ENCODE measurements at regions not wholly inside any gene's neighbourhood (a gene's known extent, or its start where the extent isn't known, plus 50 kb on each side); places are given as distances from the start of the nearest gene placed in this dataset.

DNA sequence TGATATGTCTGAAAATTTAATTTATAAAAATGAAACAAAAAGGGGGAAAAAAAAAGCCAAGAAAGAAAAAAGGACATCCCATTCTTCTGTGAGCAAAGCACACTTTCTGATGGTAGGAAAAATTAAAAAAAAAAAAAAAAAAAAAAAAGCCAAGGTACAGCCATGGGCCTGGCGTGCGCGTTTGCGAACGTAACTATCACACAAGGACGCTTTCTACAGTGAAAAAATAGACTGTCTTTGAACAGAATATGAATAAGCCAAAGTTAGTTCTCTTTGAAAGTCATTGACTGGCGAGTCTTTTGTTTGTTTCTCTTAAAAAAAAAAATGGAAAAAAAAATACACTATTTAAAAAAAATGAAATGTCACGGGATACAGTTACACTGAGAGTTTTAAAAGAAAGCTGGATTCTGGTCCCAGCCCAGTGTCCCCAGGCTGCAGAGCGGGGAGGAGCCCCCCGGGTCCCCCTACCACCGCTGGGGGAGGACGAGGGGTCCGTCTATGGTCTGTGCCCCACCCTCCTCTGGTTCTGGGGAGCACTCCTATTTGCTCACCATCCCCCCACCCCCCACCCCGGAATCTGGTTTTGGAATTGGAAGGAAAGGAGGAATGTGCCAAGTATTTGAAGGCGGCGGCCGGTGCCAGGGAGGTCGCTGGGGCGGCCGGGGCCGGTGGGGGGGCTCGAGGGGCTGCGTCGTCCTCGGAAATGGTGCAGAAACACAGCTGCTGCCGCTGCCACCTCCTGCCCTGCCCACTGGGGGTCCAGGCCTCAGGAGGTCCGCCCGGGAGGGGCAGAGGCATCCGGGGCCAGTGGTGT is 134.5 kb downstream of the PTPRS start:
- H3K23ac ChIP-seq (ENCODE audit: insufficient read length, low read depth, low read length): no peak overlapping the region
- H4K20me1 ChIP-seq (ENCODE audit: control insufficient read depth, insufficient read depth, insufficient read length): peaks cover 3% of the 10 kb centered on the region
- no peak overlapping the region for H2BK120ac ChIP-seq (ENCODE audit: low read depth, low read length, poor library complexity, severe bottlenecking)
- H3K27me3 ChIP-seq (ENCODE audit: insufficient read depth, low read length): no peaks in the 10 kb centered on the region
- H3K4me3 Mint-ChIP-seq: no peak overlapping the region
- no peaks in the 10 kb centered on the region for H3K9me3 ChIP-seq (ENCODE audit: control insufficient read depth, low read depth, low read length)
- H2BK12ac ChIP-seq (ENCODE audit: insufficient read length, low read depth, low read length): no peak overlapping the region
- no peak overlapping the region for H2BK20ac ChIP-seq (ENCODE audit: low read depth, low read length, poor library complexity, severe bottlenecking)
- peaks cover 15 to 17% of the 10 kb centered on the region in 2 experiments for H3K9me3 Mint-ChIP-seq
- no peak overlapping the region for H3K27ac ChIP-seq (ENCODE audit: insufficient read length, low read depth, low read length)
- H3K23me2 ChIP-seq (ENCODE audit: insufficient read length, low read depth, low read length, poor library complexity, severe bottlenecking): peaks cover 4% of the 10 kb centered on the region
- no peak overlapping the region for H2BK15ac ChIP-seq (ENCODE audit: low read depth, low read length)
- peaks cover 19 to 29% (median 28%) of the 10 kb centered on the region in 3 experiments for H3K36me3 Mint-ChIP-seq (ENCODE audit: insufficient read depth in 1 of 3, low read depth in 3 of 3)
- no peaks in the 10 kb centered on the region for H3K79me2 ChIP-seq (ENCODE audit: insufficient read depth, low read length)
- H3K14ac ChIP-seq (ENCODE audit: insufficient read depth, low read length): no peak overlapping the region
- no peak overlapping the region for H2AFZ ChIP-seq (ENCODE audit: low read length)
- H3K79me1 ChIP-seq (ENCODE audit: insufficient read depth, low read depth, low read length, poor library complexity, severe bottlenecking): no peaks in the 10 kb centered on the region
- DNase-seq: no peak
- no peak overlapping the region for H3K18ac ChIP-seq (ENCODE audit: insufficient read length, low read depth, low read length)
- no peaks in the 10 kb centered on the region for H3K27me3 Mint-ChIP-seq (ENCODE audit: low read depth)
- H3K4me1 Mint-ChIP-seq: no peaks in the 10 kb centered on the region
- no peaks in the 10 kb centered on the region for H3K4me1 ChIP-seq (ENCODE audit: insufficient read depth, low read length)
- no peak overlapping the region for H2AK5ac ChIP-seq (ENCODE audit: insufficient read length, low read length)
- no peak overlapping the region for H3K4me2 ChIP-seq (ENCODE audit: insufficient read depth, insufficient read length, low read length)
- H4K91ac ChIP-seq (ENCODE audit: insufficient read length, low read depth, low read length): no peak overlapping the region
- H3K4ac ChIP-seq (ENCODE audit: low read depth, low read length): no peak overlapping the region
- no peak overlapping the region for H4K8ac ChIP-seq (replicated peaks; ENCODE audit: insufficient read length, low read depth, low read length)
- H3K27ac Mint-ChIP-seq: 0 out of 7 replicates have a peak overlapping the region, but pooled peaks of 1 of the 3 experiments have one; percentile 40
- H3K56ac ChIP-seq (ENCODE audit: insufficient read length, low read depth, low read length): no peak overlapping the region
- H4K5ac ChIP-seq (ENCODE audit: insufficient read length, low read depth, low read length): no peak overlapping the region
- H3T11ph ChIP-seq (ENCODE audit: low read length): no peak overlapping the region
- no peak overlapping the region for H2BK5ac ChIP-seq (ENCODE audit: insufficient read length, low read length)
- TF ChIP-seq, protein P1, sequence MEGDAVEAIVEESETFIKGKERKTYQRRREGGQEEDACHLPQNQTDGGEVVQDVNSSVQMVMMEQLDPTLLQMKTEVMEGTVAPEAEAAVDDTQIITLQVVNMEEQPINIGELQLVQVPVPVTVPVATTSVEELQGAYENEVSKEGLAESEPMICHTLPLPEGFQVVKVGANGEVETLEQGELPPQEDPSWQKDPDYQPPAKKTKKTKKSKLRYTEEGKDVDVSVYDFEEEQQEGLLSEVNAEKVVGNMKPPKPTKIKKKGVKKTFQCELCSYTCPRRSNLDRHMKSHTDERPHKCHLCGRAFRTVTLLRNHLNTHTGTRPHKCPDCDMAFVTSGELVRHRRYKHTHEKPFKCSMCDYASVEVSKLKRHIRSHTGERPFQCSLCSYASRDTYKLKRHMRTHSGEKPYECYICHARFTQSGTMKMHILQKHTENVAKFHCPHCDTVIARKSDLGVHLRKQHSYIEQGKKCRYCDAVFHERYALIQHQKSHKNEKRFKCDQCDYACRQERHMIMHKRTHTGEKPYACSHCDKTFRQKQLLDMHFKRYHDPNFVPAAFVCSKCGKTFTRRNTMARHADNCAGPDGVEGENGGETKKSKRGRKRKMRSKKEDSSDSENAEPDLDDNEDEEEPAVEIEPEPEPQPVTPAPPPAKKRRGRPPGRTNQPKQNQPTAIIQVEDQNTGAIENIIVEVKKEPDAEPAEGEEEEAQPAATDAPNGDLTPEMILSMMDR (conservative IDR thresholded peaks at IDR 0.05): no peak
- no peak overlapping the region for H3K9ac ChIP-seq (ENCODE audit: extremely low read depth, insufficient read length, low read length)
- no CpG with 5 or more reads among the region's 29 CpGs for WGBS (ENCODE audit: extremely low coverage, insufficient read length, low lambda C conversion rate)
